ENCODE measurements at regions not wholly inside any gene's neighbourhood (a gene's known extent, or its start where the extent isn't known, plus 50 kb on each side); places are given as distances from the start of the nearest gene placed in this dataset.

DNA sequence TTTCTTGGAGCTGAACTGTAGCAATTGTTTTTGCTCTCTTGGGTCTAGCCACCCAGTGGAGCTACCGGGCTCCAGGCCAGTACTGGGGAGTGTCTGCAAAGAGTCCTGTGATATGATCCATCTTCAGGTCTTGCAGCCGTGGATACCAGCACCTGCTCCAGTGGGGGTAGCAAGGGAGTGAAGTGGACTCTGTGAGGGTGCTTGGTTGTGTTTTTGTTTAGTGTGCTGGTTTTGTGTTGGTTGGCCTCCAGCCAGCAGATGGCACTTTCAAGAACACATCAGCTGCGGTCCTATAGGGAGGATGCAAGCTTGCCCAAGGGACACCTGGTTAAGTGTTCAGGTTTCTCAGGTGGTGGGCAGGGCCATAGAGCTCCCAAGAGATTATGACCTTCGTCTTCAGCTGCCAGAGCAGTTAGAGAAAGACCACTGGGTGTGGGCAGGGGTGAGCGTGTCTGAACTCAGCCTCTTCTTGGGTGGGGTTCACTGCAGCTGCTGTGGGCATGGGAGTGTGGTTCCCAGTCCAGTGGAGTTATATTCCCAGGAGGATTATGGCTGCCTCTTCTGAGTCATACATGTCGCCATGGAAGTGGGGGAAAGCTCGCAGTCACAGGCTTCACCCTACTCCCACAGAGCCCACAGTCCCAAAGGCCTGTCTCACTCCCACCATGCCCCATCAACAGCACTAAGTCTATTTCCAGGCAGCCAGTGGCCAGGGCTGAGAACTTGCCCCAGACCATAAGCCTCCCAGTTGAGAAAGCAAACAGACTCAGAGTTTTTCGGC lies 811.6 kb downstream of the GLUD2 start:
- no peaks in the 10 kb centered on the region for H3K27me3 Mint-ChIP-seq (ENCODE audit: unreplicated experiment)
- H3K27ac Mint-ChIP-seq (ENCODE audit: unreplicated experiment), result no peak overlapping the region
- no peak for DNase-seq
- no peak overlapping the region for H3K4me3 Mint-ChIP-seq (ENCODE audit: low read depth, unreplicated experiment)
- H3K9me3 Mint-ChIP-seq (ENCODE audit: low read depth, unreplicated experiment), result no peaks in the 10 kb centered on the region
- no peak for TF ChIP-seq CTCF (IDR thresholded peaks at IDR 0.05; ENCODE audit: unreplicated experiment)
- no peaks in the 10 kb centered on the region for H3K36me3 Mint-ChIP-seq (ENCODE audit: insufficient read depth, unreplicated experiment)
- BruUV-seq (replicated peaks), result no TSS peak
- intact Hi-C loops (cut with micrococcal nuclease; ENCODE audit: unreplicated experiment), result no loop called here
- CTCF ChIA-PET, result no interaction called here
- no peaks in the 10 kb centered on the region for H3K4me1 Mint-ChIP-seq (ENCODE audit: low read depth, unreplicated experiment)

DNA sequence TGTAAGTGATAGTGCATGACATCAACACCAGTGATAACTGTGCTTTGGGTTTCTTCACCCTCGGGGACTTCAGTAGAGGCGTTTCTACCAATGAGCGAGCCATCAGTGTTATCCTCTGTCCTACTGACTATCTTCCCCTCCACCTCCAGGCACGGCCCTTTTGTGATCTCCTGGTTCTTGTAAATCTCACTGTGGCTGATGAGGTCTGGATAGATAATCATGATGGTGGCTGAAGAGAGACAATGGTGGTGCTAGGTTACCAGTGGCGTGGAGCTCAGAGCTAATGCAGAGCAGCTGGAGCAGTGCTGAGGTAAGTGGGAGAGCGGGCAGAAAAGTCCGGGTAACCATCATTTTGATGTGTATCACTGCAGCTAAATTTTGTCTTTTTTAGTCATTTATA lies 816.6 kb downstream of the GLUD2 start:
- Mint-ChIP-seq H3K9me3 (ENCODE audit: low read depth, unreplicated experiment) (no peaks in the 10 kb centered on the region), H3K36me3 (ENCODE audit: insufficient read depth, unreplicated experiment) (no peaks in the 10 kb centered on the region), H3K4me1 (ENCODE audit: low read depth, unreplicated experiment) (no peaks in the 10 kb centered on the region), H3K27ac (ENCODE audit: unreplicated experiment) (no peak overlapping the region), H3K27me3 (ENCODE audit: unreplicated experiment) (no peaks in the 10 kb centered on the region), H3K4me3 (ENCODE audit: low read depth, unreplicated experiment) (no peak overlapping the region)
- intact Hi-C loops (cut with micrococcal nuclease; ENCODE audit: unreplicated experiment), result no loop called here
- BruUV-seq (replicated peaks), result no TSS peak
- DNase-seq, result no peak
- TF ChIP-seq CTCF (IDR thresholded peaks at IDR 0.05; ENCODE audit: unreplicated experiment), result no peak
- CTCF ChIA-PET, result no interaction called here

GRCh38 chrX:121864561-121864960 lies 817.2 kb downstream of the GLUD2 start:
- no peaks in the 10 kb centered on the region for H3K36me3 Mint-ChIP-seq (ENCODE audit: insufficient read depth, unreplicated experiment)
- no peak for DNase-seq
- no peaks in the 10 kb centered on the region for H3K27me3 Mint-ChIP-seq (ENCODE audit: unreplicated experiment)
- H3K4me3 Mint-ChIP-seq (ENCODE audit: low read depth, unreplicated experiment), result no peak overlapping the region
- TF ChIP-seq CTCF (IDR thresholded peaks at IDR 0.05; ENCODE audit: unreplicated experiment), result no peak
- no TSS peak for BruUV-seq (replicated peaks)
- intact Hi-C loops (cut with micrococcal nuclease; ENCODE audit: unreplicated experiment), result no loop called here
- H3K27ac Mint-ChIP-seq (ENCODE audit: unreplicated experiment), result no peak overlapping the region
- CTCF ChIA-PET, result no interaction called here
- H3K4me1 Mint-ChIP-seq (ENCODE audit: low read depth, unreplicated experiment), result no peaks in the 10 kb centered on the region
- no peaks in the 10 kb centered on the region for H3K9me3 Mint-ChIP-seq (ENCODE audit: low read depth, unreplicated experiment)

DNA sequence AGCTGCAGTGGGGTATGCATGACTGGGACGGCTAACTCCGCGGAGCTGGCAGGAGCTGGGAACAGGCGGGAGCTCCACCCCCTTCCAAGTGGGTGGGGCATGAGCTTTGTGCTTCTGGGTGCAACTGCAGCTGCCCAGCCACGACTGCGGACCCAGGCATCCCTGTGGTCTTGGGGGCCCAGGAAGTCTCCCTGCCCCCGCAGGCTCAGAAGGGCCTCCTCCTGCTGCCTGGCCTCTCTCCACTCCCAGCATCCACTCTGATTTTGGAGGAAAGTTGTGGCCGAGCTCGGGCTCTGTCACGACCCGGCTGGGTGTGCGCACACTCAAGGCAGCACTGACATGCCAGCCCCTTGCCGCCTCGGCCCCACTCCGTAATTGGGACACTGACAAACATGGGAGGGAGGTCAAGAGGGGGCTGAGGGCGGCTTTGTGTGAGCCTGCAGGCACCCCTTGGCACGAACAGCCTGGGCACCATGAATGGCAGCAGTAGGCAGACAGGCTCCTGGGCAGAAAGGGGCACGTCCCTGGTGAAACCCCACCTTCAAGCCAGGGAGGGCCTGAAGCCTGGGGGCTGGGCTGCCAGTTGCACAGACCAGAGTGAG lies 822.6 kb downstream of the GLUD2 start:
- intact Hi-C loops (cut with micrococcal nuclease; ENCODE audit: unreplicated experiment), result no loop called here
- H3K27me3 Mint-ChIP-seq (ENCODE audit: unreplicated experiment), result no peaks in the 10 kb centered on the region
- H3K4me1 Mint-ChIP-seq (ENCODE audit: low read depth, unreplicated experiment), result no peaks in the 10 kb centered on the region
- TF ChIP-seq CTCF (IDR thresholded peaks at IDR 0.05; ENCODE audit: unreplicated experiment), result no peak
- CTCF ChIA-PET, result no interaction called here
- no peak for DNase-seq
- no peak overlapping the region for H3K27ac Mint-ChIP-seq (ENCODE audit: unreplicated experiment)
- H3K36me3 Mint-ChIP-seq (ENCODE audit: insufficient read depth, unreplicated experiment), result no peaks in the 10 kb centered on the region
- no peaks in the 10 kb centered on the region for H3K9me3 Mint-ChIP-seq (ENCODE audit: low read depth, unreplicated experiment)
- no peak overlapping the region for H3K4me3 Mint-ChIP-seq (ENCODE audit: low read depth, unreplicated experiment)
- BruUV-seq (replicated peaks), result no TSS peak
